HG03135 (cell line): ENCODE measurements at regions not wholly inside any gene's neighbourhood (a gene's known extent, or its start where the extent isn't known, plus 50 kb on each side); places are given as distances from the start of the nearest gene placed in this dataset.

Experiments used
- ATAC-seq: cut with Tn5 transposase; IDR thresholded peaks from one replicate; pipeline ENCODE4 v1.9.1; 2021; ENCODE audit warnings: mild to moderate bottlenecking, moderate library complexity; ENCODE audit not compliant: unreplicated experiment

GRCh38 chr6:167643223-167643622 lies 183.5 kb upstream of the AFDN start:
- no peak for ATAC-seq

- no peak for ATAC-seq
These were observed 183.0 kb upstream of the AFDN start for GRCh38 chr6:167643716-167644115.

- no peak for ATAC-seq
These were observed 182.1 kb upstream of the AFDN start for GRCh38 chr6:167644412-167645132.

- no peak for ATAC-seq
These were observed 181.3 kb upstream of the AFDN start for GRCh38 chr6:167645368-167645767.

- ATAC-seq = no peak
These were observed 179.4 kb upstream of the AFDN start for GRCh38 chr6:167647306-167647705.

- no peak for ATAC-seq
These were observed 178.8 kb upstream of the AFDN start for GRCh38 chr6:167647737-167648470.

GRCh38 chr6:167648501-167649278 lies 178.0 kb upstream of the AFDN start:
- ATAC-seq = no peak

- ATAC-seq = no peak
These were observed 177.2 kb upstream of the AFDN start for GRCh38 chr6:167649476-167649875.

GRCh38 chr6:167650730-167651317 lies 175.9 kb upstream of the AFDN start:
- ATAC-seq = no peak

GRCh38 chr6:167651318-167652041 lies 175.2 kb upstream of the AFDN start:
- ATAC-seq = no peak

- no peak for ATAC-seq
These were observed 174.5 kb upstream of the AFDN start for GRCh38 chr6:167652042-167652700.

- ATAC-seq = no peak
These were observed 174.0 kb upstream of the AFDN start for GRCh38 chr6:167652701-167653095.

- ATAC-seq = no peak
These were observed 173.2 kb upstream of the AFDN start for GRCh38 chr6:167653561-167653960.

- ATAC-seq = no peak
These were observed 172.3 kb upstream of the AFDN start for GRCh38 chr6:167654389-167654788.

- no peak for ATAC-seq
These were observed 171.4 kb upstream of the AFDN start for GRCh38 chr6:167655174-167655821.

GRCh38 chr6:167658106-167658505 lies 168.6 kb upstream of the AFDN start:
- ATAC-seq = no peak

GRCh38 chr6:167659046-167659445 lies 167.7 kb upstream of the AFDN start:
- ATAC-seq = no peak

- ATAC-seq = no peak
These were observed 166.3 kb upstream of the AFDN start for GRCh38 chr6:167660424-167660823.

GRCh38 chr6:167660944-167661551 lies 165.7 kb upstream of the AFDN start:
- ATAC-seq = no peak
